ENCODE measurements at regions not wholly inside any gene's neighbourhood (a gene's known extent, or its start where the extent isn't known, plus 50 kb on each side); places are given as distances from the start of the nearest gene placed in this dataset.

DNA sequence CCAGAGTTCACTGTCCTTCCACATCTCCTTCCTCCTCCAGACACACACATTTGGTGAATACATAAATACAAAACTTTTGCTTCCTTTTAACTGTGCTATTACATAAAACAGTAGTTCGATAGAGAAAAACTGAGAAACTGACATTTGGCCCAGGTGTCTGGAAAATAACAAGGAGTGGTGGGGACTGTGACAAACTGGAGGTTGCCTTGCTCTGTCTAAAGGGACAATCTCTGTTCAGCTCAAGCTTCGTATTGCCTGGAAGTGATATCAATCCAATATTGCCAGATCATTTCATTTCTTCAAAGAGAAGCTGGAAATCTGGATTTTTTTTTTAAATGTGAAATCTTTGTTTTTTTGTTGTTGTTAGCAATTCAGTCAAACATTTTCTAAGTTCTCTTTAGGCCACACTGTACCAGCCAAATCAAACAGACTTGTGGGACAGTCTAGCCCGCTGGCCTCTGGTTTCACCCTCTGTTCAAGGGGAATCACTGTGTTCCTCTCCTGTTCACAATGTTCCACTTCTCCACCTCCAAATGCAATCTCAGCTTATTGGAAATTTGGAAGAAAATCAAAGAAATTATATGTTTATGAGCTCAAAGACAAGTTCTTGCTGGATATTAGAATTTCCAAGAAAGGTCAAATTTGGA, 612.5 kb downstream of the KIF4B start:
- Histone ChIP-seq H3K4me2 (ENCODE audit: insufficient read depth, low read length) (no peak overlapping the region), H3K4me1 (ENCODE audit: control insufficient read depth, extremely low read depth, insufficient read depth, low read length) (no peaks in the 10 kb centered on the region), H3K9me1 (replicated peaks; ENCODE audit: control insufficient read depth, extremely low read depth, insufficient read depth, low read length) (no peaks in the 10 kb centered on the region), H3K4me3 (replicated peaks in 1 of 3; ENCODE audit: insufficient read depth in 1 of 3, low read depth in 1 of 3, low read length in 3 of 3) (no peak overlapping the region), H3K27me3 (ENCODE audit: control insufficient read depth in 2 of 2, insufficient read depth in 2 of 2, low read length in 2 of 2) (no peaks in the 10 kb centered on the region), H3K79me2 (ENCODE audit: control insufficient read depth, insufficient read depth, low read length) (no peaks in the 10 kb centered on the region), H3K36me3 (ENCODE audit: control insufficient read depth in 2 of 2, extremely low read depth in 1 of 2, insufficient read depth in 2 of 2, low read length in 2 of 2) (no peaks in the 10 kb centered on the region), H3K27ac (ENCODE audit: insufficient read depth, low read depth, low read length) (no peak overlapping the region), H3K9me3 (replicated peaks; ENCODE audit: control insufficient read depth, insufficient read depth, low read length) (no peaks in the 10 kb centered on the region), H3K9ac (replicated peaks; ENCODE audit: extremely low read depth, insufficient read depth, low read length) (no peak overlapping the region), H2AFZ (ENCODE audit: low read depth, low read length) (no peak overlapping the region), H4K20me1 (replicated peaks; ENCODE audit: control insufficient read depth, extremely low read depth, insufficient read depth, low read length) (no peaks in the 10 kb centered on the region)
- POLR2A ChIA-PET: no interaction called here
- CTCF ChIA-PET: no interaction called here
- no peak for TF ChIP-seq JUN (IDR thresholded peaks at IDR 0.05; ENCODE audit: borderline replicate concordance, insufficient read depth, insufficient read length, low read depth)
- no TSS peak for BruUV-seq (replicated peaks)
- dilution Hi-C loops (cut with MboI; ENCODE audit: extremely low pct_ligation_motif_present, low sequenced_read_pairs) (no loop called here), intact Hi-C loops (cut with micrococcal nuclease) (no loop called here)
- no peak for DNase-seq (ENCODE audit: low read depth, low spot score)
- no peak for FAIRE-seq

DNA sequence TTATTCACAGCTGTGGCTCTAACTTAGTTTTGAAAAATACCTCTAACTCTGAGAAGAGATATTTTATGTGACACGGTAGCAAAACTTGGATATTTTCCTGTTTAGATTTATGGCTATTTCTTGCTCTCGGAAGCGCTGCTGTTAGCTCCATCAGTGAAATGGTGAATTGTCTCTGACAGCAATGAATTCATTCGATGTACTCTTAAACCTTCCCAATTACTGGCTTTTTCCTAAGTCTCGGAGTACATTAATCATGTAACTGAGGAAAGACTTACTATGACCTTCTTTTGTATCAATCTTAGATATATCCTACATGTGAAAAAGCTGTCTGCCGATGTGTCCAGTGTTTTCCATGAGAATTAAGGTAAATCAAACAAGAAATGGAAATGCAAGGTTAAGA, 613.0 kb downstream of the KIF4B start:
- BruUV-seq (replicated peaks): no TSS peak
- Histone ChIP-seq H3K27me3 (ENCODE audit: control insufficient read depth in 2 of 2, insufficient read depth in 2 of 2, low read length in 2 of 2) (no peaks in the 10 kb centered on the region), H2AFZ (ENCODE audit: low read depth, low read length) (no peak overlapping the region), H4K20me1 (replicated peaks; ENCODE audit: control insufficient read depth, extremely low read depth, insufficient read depth, low read length) (no peaks in the 10 kb centered on the region), H3K9ac (replicated peaks; ENCODE audit: extremely low read depth, insufficient read depth, low read length) (no peak overlapping the region), H3K27ac (ENCODE audit: insufficient read depth, low read depth, low read length) (no peak overlapping the region), H3K4me3 (replicated peaks in 1 of 3; ENCODE audit: insufficient read depth in 1 of 3, low read depth in 1 of 3, low read length in 3 of 3) (no peak overlapping the region), H3K9me1 (replicated peaks; ENCODE audit: control insufficient read depth, extremely low read depth, insufficient read depth, low read length) (no peaks in the 10 kb centered on the region), H3K4me1 (ENCODE audit: control insufficient read depth, extremely low read depth, insufficient read depth, low read length) (no peaks in the 10 kb centered on the region), H3K36me3 (ENCODE audit: control insufficient read depth in 2 of 2, extremely low read depth in 1 of 2, insufficient read depth in 2 of 2, low read length in 2 of 2) (no peaks in the 10 kb centered on the region), H3K4me2 (ENCODE audit: insufficient read depth, low read length) (no peak overlapping the region), H3K9me3 (replicated peaks; ENCODE audit: control insufficient read depth, insufficient read depth, low read length) (no peaks in the 10 kb centered on the region), H3K79me2 (ENCODE audit: control insufficient read depth, insufficient read depth, low read length) (no peaks in the 10 kb centered on the region)
- dilution Hi-C loops (cut with MboI; ENCODE audit: extremely low pct_ligation_motif_present, low sequenced_read_pairs): no loop called here
- DNase-seq (ENCODE audit: low read depth, low spot score) (no peak), FAIRE-seq (no peak)
- intact Hi-C loops (cut with micrococcal nuclease): no loop called here
- CTCF ChIA-PET: no interaction called here
- TF ChIP-seq FOS (IDR thresholded peaks at IDR 0.05; ENCODE audit: borderline replicate concordance, insufficient read depth, low read length) (no peak), POLR2AphosphoS5 (IDR thresholded peaks at IDR 0.05; ENCODE audit: insufficient read depth, low read depth, low read length) (no peak), POLR2A (IDR thresholded peaks at IDR 0.05; ENCODE audit: low read depth, low read length) (no peak), GATA2 (IDR thresholded peaks at IDR 0.05; ENCODE audit: insufficient read depth, insufficient read length, low read depth, low read length) (no peak), MYC (IDR thresholded peaks at IDR 0.05; ENCODE audit: low read depth, low read length) (no peak), EZH2 (IDR thresholded peaks at IDR 0.05; ENCODE audit: borderline replicate concordance, low read depth, low read length, severe bottlenecking) (no peak), JUN (IDR thresholded peaks at IDR 0.05; ENCODE audit: borderline replicate concordance, insufficient read depth, insufficient read length, low read depth) (no peak)
- TF ChIP-seq, protein P1, sequence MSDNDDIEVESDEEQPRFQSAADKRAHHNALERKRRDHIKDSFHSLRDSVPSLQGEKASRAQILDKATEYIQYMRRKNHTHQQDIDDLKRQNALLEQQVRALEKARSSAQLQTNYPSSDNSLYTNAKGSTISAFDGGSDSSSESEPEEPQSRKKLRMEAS (IDR thresholded peaks at IDR 0.05; ENCODE audit: insufficient read depth, insufficient read length): no peak
- TF ChIP-seq, protein P2, sequence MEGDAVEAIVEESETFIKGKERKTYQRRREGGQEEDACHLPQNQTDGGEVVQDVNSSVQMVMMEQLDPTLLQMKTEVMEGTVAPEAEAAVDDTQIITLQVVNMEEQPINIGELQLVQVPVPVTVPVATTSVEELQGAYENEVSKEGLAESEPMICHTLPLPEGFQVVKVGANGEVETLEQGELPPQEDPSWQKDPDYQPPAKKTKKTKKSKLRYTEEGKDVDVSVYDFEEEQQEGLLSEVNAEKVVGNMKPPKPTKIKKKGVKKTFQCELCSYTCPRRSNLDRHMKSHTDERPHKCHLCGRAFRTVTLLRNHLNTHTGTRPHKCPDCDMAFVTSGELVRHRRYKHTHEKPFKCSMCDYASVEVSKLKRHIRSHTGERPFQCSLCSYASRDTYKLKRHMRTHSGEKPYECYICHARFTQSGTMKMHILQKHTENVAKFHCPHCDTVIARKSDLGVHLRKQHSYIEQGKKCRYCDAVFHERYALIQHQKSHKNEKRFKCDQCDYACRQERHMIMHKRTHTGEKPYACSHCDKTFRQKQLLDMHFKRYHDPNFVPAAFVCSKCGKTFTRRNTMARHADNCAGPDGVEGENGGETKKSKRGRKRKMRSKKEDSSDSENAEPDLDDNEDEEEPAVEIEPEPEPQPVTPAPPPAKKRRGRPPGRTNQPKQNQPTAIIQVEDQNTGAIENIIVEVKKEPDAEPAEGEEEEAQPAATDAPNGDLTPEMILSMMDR (IDR thresholded peaks at IDR 0.05; ENCODE audit: extremely low read depth in 1 of 2, insufficient read depth in 1 of 2, low read depth in 1 of 2, low read length in 2 of 2): no peak
- POLR2A ChIA-PET: no interaction called here

All from endothelial cell of umbilical vein (primary cell).